Activated T-cell treated with anti-CD3 and anti-CD28 coated beads for 4 hours (primary cell): ENCODE measurements at regions not wholly inside any gene's neighbourhood (a gene's known extent, or its start where the extent isn't known, plus 50 kb on each side); places are given as distances from the start of the nearest gene placed in this dataset.

Source experiments
- DNase-seq: peaks from one replicate; pipeline ENCODE4 v3.0.0-alpha.2; 2020

- no peak for DNase-seq
Observed at GRCh38 chr19:46911456-46911855, 50.7 kb downstream of the ARHGAP35 start.

GRCh38 chr19:46913198-46913851 is 52.5 kb downstream of the ARHGAP35 start:
- no peak for DNase-seq

GRCh38 chr19:46913852-46914430 is 53.1 kb downstream of the ARHGAP35 start:
- DNase-seq, result no peak

GRCh38 chr19:46915386-46915785 is 54.6 kb downstream of the ARHGAP35 start:
- DNase-seq, result no peak

- no peak for DNase-seq
Observed at GRCh38 chr19:46917002-46917401, 56.2 kb downstream of the ARHGAP35 start.

- no peak for DNase-seq
Observed at GRCh38 chr19:46919324-46919723, 58.5 kb downstream of the ARHGAP35 start.

- DNase-seq, result no peak
Observed at GRCh38 chr19:46920362-46920761, 59.6 kb downstream of the ARHGAP35 start.

GRCh38 chr19:46921071-46921470 is 60.3 kb downstream of the ARHGAP35 start:
- DNase-seq, result no peak

- no peak for DNase-seq
Observed at GRCh38 chr19:46922465-46922864, 61.7 kb downstream of the ARHGAP35 start.

- no peak for DNase-seq
Observed at GRCh38 chr19:46924874-46925547, 64.2 kb downstream of the ARHGAP35 start.

GRCh38 chr19:46925548-46925950 is 64.8 kb downstream of the ARHGAP35 start:
- no peak for DNase-seq

- no peak for DNase-seq
Observed at GRCh38 chr19:46926170-46927071, 65.6 kb downstream of the ARHGAP35 start.

- no peak for DNase-seq
Observed at GRCh38 chr19:46927106-46927505, 66.3 kb downstream of the ARHGAP35 start.

GRCh38 chr19:46927893-46928292 is 67.1 kb downstream of the ARHGAP35 start:
- no peak for DNase-seq

- DNase-seq, result no peak
Observed at GRCh38 chr19:46928951-46929350, 68.2 kb downstream of the ARHGAP35 start.

- no peak for DNase-seq
Observed at GRCh38 chr19:46931202-46931601, 70.4 kb downstream of the ARHGAP35 start.

GRCh38 chr19:46932346-46932745 is 71.5 kb downstream of the ARHGAP35 start:
- DNase-seq, result no peak

GRCh38 chr19:46935066-46935663 is 74.4 kb downstream of the ARHGAP35 start:
- no peak for DNase-seq

- no peak for DNase-seq
Observed at GRCh38 chr19:46943150-46943946, 76.3 kb upstream of the NPAS1 start.

- DNase-seq, result no peak
Observed at GRCh38 chr19:46944123-46944748, 75.4 kb upstream of the NPAS1 start.

GRCh38 chr19:46944918-46945628 is 74.6 kb upstream of the NPAS1 start:
- DNase-seq, result no peak
